ENCODE measurements at regions not wholly inside any gene's neighbourhood (a gene's known extent, or its start where the extent isn't known, plus 50 kb on each side); places are given as distances from the start of the nearest gene placed in this dataset.

- TF ChIP-seq CTCF (IDR thresholded peaks at IDR 0.05) (no peak), POLR2AphosphoS5 (IDR thresholded peaks at IDR 0.05) (no peak)
These were observed 112.0 kb downstream of the SHANK2 start for GRCh38 chr11:71140206-71140919.

Measured in sigmoid colon (tissue), 4 donors.